NCI-H1417 treated with DMSO at 0.1 percent for 48 hours (cell line): ENCODE measurements at regions not wholly inside any gene's neighbourhood (a gene's known extent, or its start where the extent isn't known, plus 50 kb on each side); places are given as distances from the start of the nearest gene placed in this dataset.
"Not testable (repeated sequence)": the region's sequence is repeated elsewhere in the genome, so short reads cannot be mapped to it uniquely, and the experiment has no call there.

Experiments used
- DNase-seq: peaks from one replicate; lab custom pipeline; 2025; lab: John Stamatoyannopoulos, UW

- not testable (repeated sequence) for DNase-seq
Measured at GRCh38 chr4:52157071-52157470, 106.0 kb downstream of the SPATA18 start.

DNA sequence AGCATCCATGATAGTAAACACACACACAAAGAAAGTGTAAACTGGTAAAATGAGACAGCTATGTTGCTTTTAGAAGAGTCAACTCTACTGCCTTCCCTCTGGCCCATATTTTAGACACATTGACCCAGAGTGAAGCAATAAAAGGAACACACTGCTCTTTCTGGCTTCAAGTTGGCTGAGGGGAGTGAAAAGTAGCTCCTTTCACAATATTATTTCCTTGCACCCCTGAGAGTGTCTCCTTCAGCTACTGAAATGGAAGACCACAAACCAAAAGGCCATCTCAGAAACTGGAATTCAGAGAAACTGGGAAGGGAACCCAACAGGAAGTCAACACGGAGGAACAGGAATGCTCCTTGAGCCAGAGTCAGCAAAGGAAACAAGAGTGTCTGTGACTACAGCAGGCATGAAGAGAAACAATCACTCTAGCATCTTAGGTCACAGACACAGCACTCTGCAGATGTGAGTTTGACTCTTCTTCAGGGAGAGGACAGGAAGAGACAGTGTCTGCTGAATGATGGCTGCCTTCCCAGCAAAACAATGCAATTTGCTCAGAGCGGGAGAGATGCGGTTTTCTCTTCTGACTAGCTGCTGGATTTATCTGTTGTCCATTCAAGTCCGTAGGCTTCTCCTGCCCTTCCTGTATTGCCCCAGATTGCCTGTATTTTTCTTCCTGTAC, 106.7 kb downstream of the SPATA18 start:
- no peak for DNase-seq

GRCh38 chr4:52160859-52161258, 109.8 kb downstream of the SPATA18 start:
- no peak for DNase-seq

GRCh38 chr4:52164116-52164515, 113.0 kb downstream of the SPATA18 start:
- DNase-seq: no peak

DNA sequence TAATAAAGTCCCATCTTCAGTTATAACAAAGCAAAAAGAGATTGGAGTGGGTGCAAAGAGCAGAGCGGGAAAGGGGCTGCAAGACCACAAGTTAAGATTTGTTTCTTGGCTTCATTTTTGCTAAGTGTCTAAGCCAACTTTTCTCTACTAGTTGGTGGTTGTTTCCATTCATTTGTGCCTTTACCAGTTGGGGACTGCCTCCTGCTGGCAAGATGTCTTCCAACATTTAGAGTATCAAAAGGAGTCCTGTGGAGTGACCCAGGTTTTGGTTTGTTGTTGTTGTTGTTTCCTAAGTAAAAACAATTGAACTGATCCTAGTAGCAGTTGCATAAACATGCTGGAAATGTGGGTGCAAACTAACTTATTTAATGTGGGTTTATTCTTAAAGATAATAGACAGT, 121.1 kb downstream of the SPATA18 start:
- no peak for DNase-seq

DNA sequence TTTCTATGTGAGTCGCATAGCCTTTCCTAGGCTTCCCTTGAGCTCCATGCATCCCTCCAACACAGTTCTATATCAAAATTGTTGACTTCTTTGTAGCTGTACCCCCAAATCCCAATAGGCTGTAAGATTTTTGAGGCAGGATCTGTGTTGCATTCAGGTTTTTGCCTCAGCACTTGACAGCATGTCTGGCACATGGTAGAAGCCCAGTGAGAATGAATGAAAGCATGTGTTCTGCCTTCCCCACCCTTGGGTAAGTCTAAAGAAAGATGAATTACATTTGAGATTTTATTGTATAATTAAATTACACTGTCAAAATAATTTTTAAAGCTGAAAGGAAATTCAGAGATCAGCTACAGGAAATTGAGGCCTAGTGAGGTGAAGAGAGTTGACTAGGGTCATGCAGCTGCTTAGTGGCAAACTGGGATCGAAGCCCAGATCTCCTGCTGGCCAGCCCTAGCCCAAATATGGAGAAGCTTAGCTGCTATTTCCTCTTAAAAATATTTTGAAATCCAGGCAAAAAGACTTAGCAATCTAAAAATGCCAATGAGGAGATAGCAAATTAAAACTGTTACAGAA, 122.5 kb downstream of the SPATA18 start:
- DNase-seq: no peak

DNA sequence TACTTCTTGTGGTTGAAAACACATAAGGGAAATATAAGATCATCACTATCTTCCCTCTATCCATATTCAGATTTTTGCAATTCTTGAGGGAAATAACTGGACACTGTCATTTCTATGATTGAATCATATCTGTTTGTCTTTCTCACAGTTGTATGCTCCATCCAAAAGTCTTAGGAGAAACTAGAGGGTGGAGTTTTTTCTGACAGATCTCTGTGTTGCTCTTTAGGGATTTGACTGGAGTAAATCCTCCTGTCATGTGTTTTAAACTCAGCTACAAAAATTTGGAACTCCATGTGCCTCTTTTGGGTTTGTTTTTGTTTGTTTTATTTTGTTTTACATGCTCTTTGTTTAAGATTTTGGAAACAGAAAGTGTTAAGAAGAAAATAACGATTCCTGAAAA, 136.5 kb downstream of the SPATA18 start:
- DNase-seq: no peak

GRCh38 chr4:52192001-52192400, 140.9 kb downstream of the SPATA18 start:
- no peak for DNase-seq

DNA sequence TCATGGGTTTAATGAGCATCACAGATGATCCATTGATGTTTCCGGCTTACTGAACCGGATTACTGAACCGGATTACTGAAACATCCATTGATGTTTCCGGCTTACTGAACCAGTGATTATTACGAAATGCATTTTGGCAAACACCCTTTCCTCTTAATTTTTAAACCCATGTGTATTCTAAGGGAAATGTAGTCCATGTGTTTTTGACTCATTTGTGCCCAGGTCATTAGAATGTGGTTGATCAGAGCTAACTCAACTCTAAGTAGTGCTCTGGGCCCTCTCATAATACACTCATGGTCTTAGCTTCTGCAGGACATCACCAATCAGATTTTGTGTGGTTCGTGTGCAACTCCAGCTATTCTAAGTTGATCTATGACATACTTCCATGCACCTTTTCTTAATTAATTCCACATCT, 141.6 kb downstream of the SPATA18 start:
- DNase-seq: no peak

GRCh38 chr4:52195869-52196268, 144.8 kb downstream of the SPATA18 start:
- DNase-seq: no peak

- DNase-seq: no peak
Measured at GRCh38 chr4:52196606-52197130, 145.6 kb downstream of the SPATA18 start.

- no peak for DNase-seq
Measured at GRCh38 chr4:52197306-52197705, 146.2 kb downstream of the SPATA18 start.

DNA sequence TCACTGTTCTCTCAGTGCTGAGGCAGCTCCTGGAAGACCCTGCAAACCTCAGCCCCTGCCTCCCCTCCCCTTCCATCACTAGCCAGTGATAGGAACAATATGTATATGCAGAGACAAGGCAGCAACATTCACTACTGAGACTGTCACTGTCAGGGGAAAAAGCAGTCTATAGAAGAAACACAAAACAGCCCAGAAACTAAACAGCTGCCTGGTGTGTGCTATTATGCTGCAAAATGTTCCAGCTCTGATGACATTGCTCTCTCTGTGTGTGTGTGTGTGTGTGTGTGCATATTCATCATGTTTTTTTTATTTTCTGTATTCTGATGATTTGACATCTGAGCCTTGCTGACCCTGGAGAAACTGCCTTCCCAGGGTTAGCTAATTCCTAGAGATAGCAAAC, 147.2 kb downstream of the SPATA18 start:
- DNase-seq: no peak

DNA sequence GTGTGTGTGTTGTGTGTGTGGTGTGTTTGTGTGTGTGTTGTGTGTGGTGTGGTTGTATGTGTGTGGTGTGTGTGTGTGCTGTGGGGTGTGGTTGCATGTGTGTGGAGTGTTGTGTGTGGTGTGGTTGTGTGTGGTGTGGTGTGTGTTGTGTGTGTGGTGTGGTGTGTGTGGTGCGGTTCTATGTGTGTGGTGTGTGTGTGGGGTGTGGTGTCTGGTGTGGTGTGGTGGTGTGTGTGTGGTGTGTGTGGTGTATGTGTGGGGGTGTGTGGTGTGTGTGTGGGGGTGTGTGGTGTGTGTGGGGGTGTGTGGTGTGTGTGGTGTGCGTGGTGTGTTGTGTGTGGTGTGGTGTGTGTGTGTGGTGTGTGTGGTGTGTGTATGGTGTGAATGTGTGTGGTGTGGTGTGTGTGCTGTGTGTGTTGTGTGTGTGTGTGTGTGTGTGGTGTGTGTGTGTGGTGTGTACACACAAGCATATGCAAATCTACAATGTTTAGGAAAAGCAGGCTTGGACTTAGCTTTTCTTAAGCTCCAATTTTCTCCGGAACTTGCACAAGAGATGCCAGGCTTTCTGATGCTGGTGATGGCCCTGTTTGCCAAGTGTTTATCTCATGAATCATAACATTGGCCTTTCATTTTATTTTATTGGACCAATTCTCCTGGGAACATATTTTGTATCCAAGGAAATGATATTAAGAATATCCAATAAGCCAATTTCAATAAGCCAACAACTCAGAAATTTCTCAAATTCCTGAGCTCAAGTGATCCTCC, 148.7 kb downstream of the SPATA18 start:
- DNase-seq: no peak

DNA sequence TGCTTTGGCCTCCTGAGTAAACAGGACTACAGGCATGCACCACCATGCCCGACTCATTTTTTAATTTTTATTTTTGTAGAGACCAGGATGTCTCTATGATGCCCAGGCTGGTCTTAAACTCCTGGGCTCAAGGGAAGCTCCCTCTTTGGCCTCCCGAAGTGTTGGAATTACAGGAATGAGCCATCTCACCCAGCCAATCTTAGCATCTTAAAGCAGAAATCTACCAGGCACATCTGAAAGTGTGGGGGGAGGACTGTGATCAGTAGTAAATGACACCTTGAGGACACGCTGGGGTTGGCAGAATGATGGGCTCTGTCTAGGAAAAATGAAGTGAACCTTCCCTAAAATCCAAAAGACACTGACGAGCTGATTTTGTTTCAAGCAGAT, 149.2 kb downstream of the SPATA18 start:
- DNase-seq: no peak

DNA sequence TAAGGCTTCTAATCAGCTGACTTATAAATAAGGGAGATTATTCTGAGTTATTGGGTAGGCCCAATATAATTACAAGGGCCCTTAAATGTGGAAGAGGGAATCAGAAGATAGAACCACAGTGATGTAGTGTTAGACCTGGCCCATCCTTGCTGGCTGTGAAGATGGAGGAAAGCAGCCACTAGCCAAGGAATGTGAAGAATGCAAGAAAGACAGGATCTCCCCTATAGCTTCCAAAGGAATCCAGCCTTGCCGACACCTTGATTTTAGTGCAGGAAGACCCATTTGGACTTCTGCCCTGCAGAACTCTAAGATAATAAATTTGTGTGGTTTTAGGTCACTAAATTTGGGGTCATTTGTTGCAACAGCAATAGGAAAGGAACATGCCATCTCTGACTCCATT, 150.6 kb downstream of the SPATA18 start:
- DNase-seq: no peak

GRCh38 chr4:52202251-52202779, 151.2 kb downstream of the SPATA18 start:
- no peak for DNase-seq

DNA sequence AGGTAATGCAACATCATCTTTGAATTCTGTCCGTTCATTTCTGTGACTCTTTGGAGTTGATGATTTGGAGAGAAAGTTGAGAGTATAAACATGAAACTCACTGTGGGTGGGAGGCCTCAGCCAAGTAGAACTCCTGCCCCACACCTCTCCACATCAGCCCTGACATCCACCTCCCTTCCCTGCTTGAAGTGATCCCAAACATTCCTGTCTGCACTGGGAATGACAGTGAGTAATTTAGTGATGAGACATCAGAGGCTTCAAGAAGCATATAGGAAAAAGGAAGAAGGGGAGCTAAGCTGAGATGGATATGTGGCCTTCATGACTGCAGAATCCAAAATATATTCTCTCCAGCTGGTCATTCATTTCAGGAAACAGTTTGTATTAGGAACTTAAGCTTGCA, 151.8 kb downstream of the SPATA18 start:
- DNase-seq: no peak

GRCh38 chr4:52203351-52203750, 152.2 kb downstream of the SPATA18 start:
- DNase-seq: no peak

DNA sequence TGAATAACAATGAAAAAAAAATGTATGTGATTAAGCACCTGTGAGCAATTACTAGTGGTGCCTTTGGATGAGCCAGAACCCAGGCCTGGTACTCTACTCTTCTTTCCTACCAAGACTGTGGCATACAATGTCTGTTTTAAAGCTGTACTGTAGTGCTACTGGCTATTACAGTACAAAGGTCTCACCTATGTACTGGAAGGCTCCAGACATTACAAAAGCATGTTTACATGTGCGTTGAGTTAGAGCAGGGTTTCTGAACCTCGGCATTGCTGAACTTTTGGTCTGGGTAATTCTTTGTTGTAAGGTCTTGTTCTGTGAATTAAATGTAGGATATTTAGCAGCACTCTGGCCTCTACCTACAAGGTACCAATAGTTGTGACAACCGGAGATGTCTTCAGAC, 153.8 kb downstream of the SPATA18 start:
- DNase-seq: no peak

DNA sequence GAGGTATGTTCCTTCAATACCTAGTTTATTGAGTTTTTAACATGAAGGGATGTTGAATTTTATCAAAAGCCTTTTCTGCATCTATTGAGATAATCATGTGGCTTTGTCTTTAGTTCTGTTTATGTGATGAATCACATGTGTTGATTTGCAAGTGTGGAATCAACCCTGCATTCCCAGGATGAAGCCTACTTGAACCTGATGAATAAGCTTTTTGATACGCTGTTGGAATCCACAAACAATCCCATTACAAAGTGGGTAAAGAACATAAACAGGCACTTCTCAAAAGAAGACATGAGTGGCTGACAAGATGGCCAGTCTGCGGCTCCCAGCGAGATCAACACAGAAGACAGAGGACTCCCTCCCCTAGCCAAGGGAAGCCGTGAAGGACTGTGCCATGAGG, 156.0 kb downstream of the SPATA18 start:
- DNase-seq: not testable (repeated sequence)

DNA sequence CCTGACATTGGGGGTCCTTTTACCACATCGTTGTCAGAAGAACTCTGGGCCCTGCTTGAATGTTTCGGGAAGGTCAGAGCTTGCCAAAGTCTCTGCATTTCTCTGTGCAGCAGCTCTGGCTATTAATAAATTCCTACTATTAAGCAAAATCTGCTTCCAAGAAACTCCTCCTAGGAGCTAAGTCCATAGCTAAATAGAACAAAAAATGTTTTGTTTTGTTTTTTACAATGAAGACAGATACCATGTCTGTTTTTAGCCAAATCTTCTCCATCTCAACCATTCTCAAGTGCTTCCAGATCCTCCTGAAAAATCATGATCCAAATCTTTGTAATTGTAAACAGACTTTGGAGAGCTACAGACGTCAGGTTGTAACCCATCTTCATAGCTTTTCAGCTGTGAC, 161.6 kb downstream of the SPATA18 start:
- DNase-seq: no peak

DNA sequence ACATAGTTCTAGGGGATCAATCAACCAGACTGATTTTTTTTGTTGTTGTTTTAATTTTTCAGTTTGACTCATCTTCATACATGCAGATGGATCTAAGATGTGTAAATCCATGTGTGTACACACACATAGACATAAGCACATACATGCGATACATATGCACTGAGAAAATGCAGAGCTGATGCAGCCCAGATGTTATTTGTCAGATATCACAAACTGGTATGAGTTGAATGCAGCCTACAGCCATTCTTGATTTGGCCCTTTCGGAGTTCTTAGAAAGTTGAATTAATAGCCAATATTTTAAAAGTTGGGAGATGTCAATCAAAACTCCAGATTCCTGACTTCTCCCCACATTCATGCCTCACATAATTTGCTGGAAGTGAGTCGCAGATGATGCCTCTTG, 180.4 kb downstream of the SPATA18 start:
- no peak for DNase-seq
